TTC549 (cell line): ENCODE measurements at regions not wholly inside any gene's neighbourhood (a gene's known extent, or its start where the extent isn't known, plus 50 kb on each side); places are given as distances from the start of the nearest gene placed in this dataset.

Experiments
- FAIRE-seq: peaks from 2 replicates; lab custom pipeline; 2012; peaks lifted over from hg19 to GRCh38; lab: Jason Lieb, UNC

DNA sequence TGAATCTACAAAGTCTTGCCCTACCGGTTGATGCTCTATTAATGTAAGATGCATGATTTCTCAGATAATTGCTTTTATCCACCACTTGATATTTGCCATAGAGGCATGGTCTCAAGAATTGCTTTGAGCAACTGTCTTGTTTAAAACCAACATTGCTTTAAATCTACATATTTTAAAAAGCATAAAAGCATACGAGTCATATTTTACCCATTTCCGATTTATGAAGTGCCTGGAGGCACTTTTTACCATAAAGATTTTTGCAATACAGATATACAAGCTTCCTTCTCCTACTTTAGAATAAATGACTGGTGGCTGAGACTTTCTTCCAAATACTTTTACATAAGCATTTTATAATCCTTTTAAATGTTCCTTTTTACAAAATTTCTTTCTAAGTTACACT is 517.6 kb downstream of the TXNL1 start:
- FAIRE-seq = no peak

DNA sequence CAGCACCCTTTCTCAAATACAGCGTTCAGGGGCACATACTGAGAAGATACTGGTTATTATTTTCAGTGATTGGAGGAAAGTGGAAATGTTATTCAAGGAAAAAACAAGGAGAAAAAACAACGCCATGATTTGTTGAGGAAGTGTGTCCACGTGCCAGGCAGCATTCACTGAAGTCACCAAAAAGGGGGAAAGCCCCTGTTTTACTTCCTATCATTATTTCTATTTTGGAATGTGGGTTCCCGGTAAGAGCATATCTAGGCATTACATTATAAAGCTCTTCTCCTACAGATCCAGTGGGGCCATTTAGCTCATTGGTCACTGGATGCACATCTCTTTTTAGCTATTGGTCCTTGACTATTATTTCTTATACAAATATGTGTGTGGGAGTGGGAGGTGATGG is 518.7 kb downstream of the TXNL1 start:
- FAIRE-seq = no peak

DNA sequence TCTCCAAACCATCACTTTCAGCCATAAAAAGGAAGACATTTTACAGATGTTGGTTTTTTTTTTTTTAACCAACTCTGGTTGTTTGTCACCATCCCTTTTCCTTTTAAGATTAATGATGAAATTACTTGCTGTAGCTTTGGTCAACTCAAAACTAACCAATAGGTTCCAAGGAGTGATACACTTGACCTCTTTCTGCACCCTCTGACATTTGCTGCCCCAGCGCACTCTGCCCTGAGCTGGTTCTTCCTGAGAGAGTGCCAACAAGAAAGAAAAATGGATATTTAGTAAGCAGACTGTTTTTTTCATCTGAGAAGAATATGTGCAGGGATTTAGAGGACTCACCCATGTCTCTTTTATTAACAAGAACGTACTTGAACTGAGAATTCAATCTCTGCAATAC is 520.0 kb downstream of the TXNL1 start:
- FAIRE-seq = no peak

GRCh38 chr18:56115071-56116015 is 523.0 kb downstream of the TXNL1 start:
- no peak for FAIRE-seq

- no peak for FAIRE-seq
These were observed 525.0 kb upstream of the TCF4 start for GRCh38 chr18:56112984-56113383.

- no peak for FAIRE-seq
These were observed 524.2 kb upstream of the TCF4 start for GRCh38 chr18:56112013-56112749.

- no peak for FAIRE-seq
These were observed 521.8 kb upstream of the TCF4 start for GRCh38 chr18:56109757-56110156.

GRCh38 chr18:56108478-56109367 is 520.7 kb upstream of the TCF4 start:
- FAIRE-seq = no peak

DNA sequence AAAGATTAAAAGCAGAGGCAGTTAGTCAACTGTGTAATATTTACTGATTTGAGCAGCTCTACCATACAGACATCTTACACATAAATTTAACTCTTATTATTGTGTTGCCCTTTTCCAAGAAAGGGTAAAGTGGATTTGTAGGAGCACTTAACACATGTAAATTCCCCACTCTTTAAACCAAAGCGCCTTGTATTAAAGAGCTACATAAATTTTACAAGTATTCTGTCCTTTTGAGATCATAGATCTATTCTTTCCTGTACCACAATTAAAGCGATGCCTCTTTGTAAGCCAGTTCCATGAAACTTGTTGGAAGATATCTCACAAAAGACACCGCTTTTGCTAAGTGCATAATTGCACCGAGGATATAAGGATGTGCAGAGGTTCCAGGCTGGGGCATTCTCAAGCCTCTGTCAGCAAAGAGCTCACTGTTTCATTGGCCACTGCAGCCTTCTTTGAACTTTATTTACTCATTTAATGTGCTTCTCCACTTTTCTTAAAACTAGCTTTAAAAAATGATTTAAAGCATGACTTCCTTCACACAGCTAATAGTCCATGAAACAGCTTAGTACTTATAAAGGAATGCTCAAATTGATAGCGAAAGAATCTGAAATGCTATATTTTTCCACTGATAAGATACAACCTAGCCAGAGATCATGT is 520.0 kb upstream of the TCF4 start:
- FAIRE-seq = no peak

- no peak for FAIRE-seq
These were observed 512.2 kb upstream of the TCF4 start for GRCh38 chr18:56100090-56100722.

GRCh38 chr18:56097621-56098020 is 509.6 kb upstream of the TCF4 start:
- FAIRE-seq = no peak

- no peak for FAIRE-seq
These were observed 508.9 kb upstream of the TCF4 start for GRCh38 chr18:56096861-56097260.

GRCh38 chr18:56089612-56090258 is 501.7 kb upstream of the TCF4 start:
- no peak for FAIRE-seq

DNA sequence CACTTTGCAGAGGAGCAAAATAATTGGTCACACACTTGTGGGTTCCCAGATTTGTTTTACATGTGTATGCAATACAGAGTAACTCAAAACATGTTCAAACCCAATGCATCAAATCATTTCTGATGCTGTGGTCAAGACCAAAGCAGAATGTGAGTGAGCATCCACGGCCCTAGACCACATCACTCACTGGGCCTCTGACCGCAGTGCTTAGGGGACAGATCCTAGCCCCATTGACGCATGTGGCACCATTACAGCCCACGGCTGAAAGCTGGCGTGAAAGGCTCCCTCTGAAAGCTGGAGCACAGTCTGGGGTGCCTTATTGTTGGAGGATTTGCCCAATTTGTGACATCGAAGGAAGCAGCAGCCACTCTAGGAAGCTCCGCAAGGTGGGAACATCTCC is 498.8 kb upstream of the TCF4 start:
- FAIRE-seq = no peak

GRCh38 chr18:56086176-56086575 is 498.2 kb upstream of the TCF4 start:
- no peak for FAIRE-seq

- no peak for FAIRE-seq
These were observed 497.6 kb upstream of the TCF4 start for GRCh38 chr18:56085551-56085950.

GRCh38 chr18:56083523-56084287 is 495.7 kb upstream of the TCF4 start:
- FAIRE-seq = no peak

GRCh38 chr18:56083097-56083521 is 495.1 kb upstream of the TCF4 start:
- no peak for FAIRE-seq

- no peak for FAIRE-seq
These were observed 488.7 kb upstream of the TCF4 start for GRCh38 chr18:56076723-56077122.

DNA sequence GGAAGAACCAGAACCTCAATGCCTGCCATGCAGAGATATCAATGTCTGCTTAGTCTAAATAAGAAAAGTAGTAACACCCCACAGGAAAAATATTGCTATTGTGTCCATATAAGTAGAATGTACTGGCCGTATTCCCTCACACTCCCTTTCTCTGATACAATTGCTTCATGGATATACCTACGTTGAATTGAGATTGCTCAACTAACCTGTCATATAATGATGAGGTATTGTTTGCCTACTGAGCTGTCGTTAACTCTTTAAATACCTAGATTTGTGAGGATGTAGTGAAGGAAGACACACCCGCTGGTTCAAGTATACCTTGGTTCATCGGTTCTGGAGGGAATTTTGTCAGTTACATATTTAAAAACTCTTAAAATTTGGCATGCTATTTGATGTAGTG is 480.7 kb upstream of the TCF4 start:
- FAIRE-seq = no peak
